H1 (cell line): ENCODE measurements at regions not wholly inside any gene's neighbourhood (a gene's known extent, or its start where the extent isn't known, plus 50 kb on each side); places are given as distances from the start of the nearest gene placed in this dataset.

Source experiments
- CTCF ChIA-PET: fragments of 300-600 bp; sonication (Branson Sonifier 250); formaldehyde crosslinking; loops from one replicate; lab custom pipeline; 2021; ENCODE audit not compliant: partially characterized antibody; lab: Charles Lee
- POLR2A ChIA-PET: fragments of 300-600 bp; sonication (Branson Sonifier 250); formaldehyde crosslinking; loops from one replicate; lab custom pipeline; 2021; ENCODE audit warnings: inconsistent platforms; ENCODE audit not compliant: partially characterized antibody; lab: Charles Lee
- DNase-seq, 2 experiments: peaks; one replicate each; pipeline versions ENCODE4 v3.0.0 to v3.0.0-alpha.2; 2010 to 2022; ENCODE audit warnings: low spot score in 2 of 2, low read depth in 1 of 2, mixed read lengths in 1 of 2
- FAIRE-seq: peaks from 2 replicates; lab custom pipeline; 2011; peaks lifted over from hg19 to GRCh38; lab: Jason Lieb, UNC
- H2AFZ ChIP-seq: 2 replicates; pipeline ENCODE4 v1.8.1; 2012; ENCODE audit warnings: low read length, inconsistent platforms
- H2AK5ac ChIP-seq: 2 replicates; pipeline ENCODE4 v1.6.1; 2013; ENCODE audit warnings: low read depth, low read length
- H2BK120ac ChIP-seq: replicated peaks from 2 replicates; pipeline ENCODE3; 2013; ENCODE audit warnings: low read depth, low read length, inconsistent platforms
- H2BK12ac ChIP-seq: 2 replicates; pipeline ENCODE4 v1.6.1; 2013; ENCODE audit warnings: low read depth, low read length
- H2BK15ac ChIP-seq: 2 replicates; pipeline ENCODE4 v1.6.1; 2013; ENCODE audit warnings: low read length
- H2BK20ac ChIP-seq: 2 replicates; pipeline ENCODE4 v1.6.1; 2013; ENCODE audit warnings: low read length
- H2BK5ac ChIP-seq: 2 replicates; pipeline ENCODE4 v1.6.1; 2013; ENCODE audit warnings: low read depth, low read length
- H3K14ac ChIP-seq: 2 replicates; pipeline ENCODE4 v1.6.1; 2013; ENCODE audit warnings: inconsistent platforms; ENCODE audit not compliant: insufficient read length
- H3K18ac ChIP-seq: 2 replicates; pipeline ENCODE4 v1.6.1; 2013; ENCODE audit warnings: low read length; ENCODE audit errors: extremely low read depth
- H3K23ac ChIP-seq: 2 replicates; pipeline ENCODE4 v1.6.1; 2013; ENCODE audit warnings: inconsistent platforms; ENCODE audit not compliant: insufficient read length
- H3K23me2 ChIP-seq: 2 replicates; pipeline ENCODE4 v1.6.1; 2013; ENCODE audit warnings: low read depth, low read length
- H3K27ac ChIP-seq: 2 replicates; pipeline ENCODE4 v1.6.1; 2011; ENCODE audit warnings: low read depth, low read length, inconsistent platforms
- H3K27me3 ChIP-seq, 4 experiments: replicated peaks in 1 of 4; 1 replicate in 1 of 4; 2 replicates in 3 of 4; pipeline versions ENCODE4 v1.6.1 to v1.8.1; 2011 to 2013; ENCODE audit warnings: low read length in 3 of 4, mild to moderate bottlenecking in 3 of 4, inconsistent platforms in 2 of 4, mixed read lengths in 2 of 4, moderate library complexity in 1 of 4; ENCODE audit not compliant: control insufficient read depth in 3 of 4, insufficient read depth in 3 of 4; ENCODE audit errors: extremely low read depth in 1 of 4
- H3K36me3 ChIP-seq, 4 experiments: 2 replicates each; pipeline versions ENCODE4 v1.6.1 to v1.8.1; 2011 to 2013; ENCODE audit warnings: mild to moderate bottlenecking in 4 of 4, low read length in 3 of 4, moderate library complexity in 2 of 4, control low read depth in 1 of 4, inconsistent platforms in 1 of 4; ENCODE audit not compliant: insufficient read depth in 4 of 4, control insufficient read depth in 2 of 4
- H3K4ac ChIP-seq: replicated peaks from 2 replicates; pipeline ENCODE3; 2013; ENCODE audit warnings: low read length, low read depth, mixed read lengths, inconsistent platforms; ENCODE audit not compliant: insufficient read length
- H3K4me1 ChIP-seq, 4 experiments: replicated peaks in 1 of 4; 1 replicate in 1 of 4; 2 replicates in 3 of 4; pipeline versions ENCODE4 v1.6.1 to v1.8.1; 2011 to 2013; ENCODE audit warnings: low read length in 3 of 4, inconsistent platforms in 2 of 4, mixed read lengths in 1 of 4; ENCODE audit not compliant: insufficient read depth in 4 of 4, control insufficient read depth in 3 of 4
- H3K4me2 ChIP-seq, 2 experiments: 2 replicates each; pipeline versions ENCODE4 v1.6.1 to v1.8.1; 2011 to 2013; ENCODE audit warnings: low read depth in 2 of 2, low read length in 2 of 2, control low read depth in 1 of 2, inconsistent platforms in 1 of 2, mild to moderate bottlenecking in 1 of 2; ENCODE audit not compliant: insufficient read depth in 1 of 2
- H3K4me3 ChIP-seq, 4 experiments: fragments of 200-600, 300-600 bp in 1 of 4; sonication (generic), shearing (Covaris generic), sonication (Bioruptor Twin) in 1 of 4; 2 replicates each; pipeline versions ENCODE4 v1.5.1 to v1.8.1; 2011 to 2016; ENCODE audit warnings: low read length in 4 of 4, low read depth in 3 of 4, control low read depth in 2 of 4, inconsistent platforms in 2 of 4, mild to moderate bottlenecking in 2 of 4, mixed read lengths in 1 of 4, moderate library complexity in 1 of 4; ENCODE audit not compliant: insufficient read depth in 2 of 4; ENCODE audit errors: extremely low read depth in 1 of 4
- H3K56ac ChIP-seq: replicated peaks from 2 replicates; pipeline ENCODE3; 2013; ENCODE audit warnings: low read depth, mild to moderate bottlenecking, mixed read lengths, low read length, inconsistent platforms; ENCODE audit not compliant: insufficient read length
- H3K79me1 ChIP-seq: 2 replicates; pipeline ENCODE4 v1.6.1; 2013; ENCODE audit warnings: low read depth, low read length, control low read depth
- H3K79me2 ChIP-seq, 2 experiments: 2 replicates each; pipeline versions ENCODE4 v1.6.1 to v1.8.1; 2012 to 2013; ENCODE audit warnings: low read length in 2 of 2, mild to moderate bottlenecking in 2 of 2, inconsistent platforms in 1 of 2; ENCODE audit not compliant: insufficient read depth in 2 of 2, control insufficient read depth in 1 of 2
- H3K9ac ChIP-seq, 4 experiments: replicated peaks in 1 of 4; 1 replicate in 1 of 4; 2 replicates in 3 of 4; pipeline versions ENCODE4 v1.6.1 to v1.8.1; 2011 to 2013; ENCODE audit warnings: low read depth in 3 of 4, low read length in 3 of 4, control low read depth in 2 of 4, mild to moderate bottlenecking in 2 of 4, moderate library complexity in 2 of 4, inconsistent platforms in 1 of 4; ENCODE audit errors: extremely low read depth in 1 of 4
- H3K9me3 ChIP-seq, 2 experiments: 2 replicates each; pipeline versions ENCODE4 v1.6.1 to v1.8.1; 2012 to 2013; ENCODE audit warnings: mild to moderate bottlenecking in 2 of 2, moderate library complexity in 2 of 2, control low read depth in 1 of 2, inconsistent platforms in 1 of 2, low read depth in 1 of 2, low read length in 1 of 2, mixed read lengths in 1 of 2; ENCODE audit not compliant: insufficient read depth in 2 of 2
- H4K20me1 ChIP-seq, 2 experiments: replicated peaks in 1 of 2; 2 replicates each; pipeline versions ENCODE3 to v1.8.1; 2011 to 2013; ENCODE audit warnings: inconsistent platforms in 2 of 2, low read length in 2 of 2, mild to moderate bottlenecking in 1 of 2; ENCODE audit not compliant: insufficient read depth in 2 of 2, control insufficient read depth in 1 of 2
- H4K5ac ChIP-seq: 2 replicates; pipeline ENCODE4 v1.6.1; 2013; ENCODE audit warnings: low read length, low read depth, mixed read lengths, inconsistent platforms; ENCODE audit not compliant: insufficient read length
- H4K8ac ChIP-seq: 2 replicates; pipeline ENCODE4 v1.8.0; 2013; ENCODE audit warnings: mild to moderate bottlenecking, moderate library complexity, low read length, inconsistent platforms; ENCODE audit not compliant: insufficient read depth; ENCODE audit errors: extremely low read depth
- H4K91ac ChIP-seq: replicated peaks from 2 replicates; pipeline ENCODE3; 2013; ENCODE audit warnings: low read length, mixed read lengths, inconsistent platforms; ENCODE audit not compliant: insufficient read length
- JUN ChIP-seq: IDR thresholded peaks from 2 replicates; pipeline ENCODE4 v1.6.1; 2011; ENCODE audit warnings: low read depth, mild to moderate bottlenecking, improper control_type of control experiment, low read length
- JUND ChIP-seq: IDR thresholded peaks from 2 replicates; pipeline ENCODE4 v1.6.1; 2011; ENCODE audit warnings: mild to moderate bottlenecking, improper control_type of control experiment, low read length
- PHF8 ChIP-seq: fragments of 200-600 bp; sonication (generic); conservative IDR thresholded peaks from 2 replicates; pipeline ENCODE4 v1.7.1; 2012; ENCODE audit warnings: low read depth, mild to moderate bottlenecking, inconsistent platforms, low read length, moderate library complexity
- TAF1 ChIP-seq: IDR thresholded peaks from 2 replicates; pipeline ENCODE4 v1.6.1; 2011; ENCODE audit warnings: mild to moderate bottlenecking, low read depth, low read length
- YY1 ChIP-seq: IDR thresholded peaks from 2 replicates; pipeline ENCODE4 v1.6.1; 2011; ENCODE audit warnings: low read depth, mild to moderate bottlenecking, low read length
- WGBS, 2 experiments: shearing (Covaris generic) in 1 of 2; methylation state at CpG; one replicate each; pipeline versions ENCODE4 v1.1.6 to v1.1.7; 2013 to 2015; ENCODE audit warnings: low lambda C conversion rate in 2 of 2, mixed read lengths in 2 of 2, inconsistent platforms in 1 of 2, low coverage in 1 of 2, missing lambda C conversion rate in 1 of 2; ENCODE audit not compliant: insufficient replicate concordance in 2 of 2, insufficient coverage in 1 of 2, insufficient read length in 1 of 2; ENCODE audit errors: extremely low coverage in 1 of 2, missing lambda C conversion rate in 1 of 2; 5-methylcytosine and 5-hydroxymethylcytosine counted together

DNA sequence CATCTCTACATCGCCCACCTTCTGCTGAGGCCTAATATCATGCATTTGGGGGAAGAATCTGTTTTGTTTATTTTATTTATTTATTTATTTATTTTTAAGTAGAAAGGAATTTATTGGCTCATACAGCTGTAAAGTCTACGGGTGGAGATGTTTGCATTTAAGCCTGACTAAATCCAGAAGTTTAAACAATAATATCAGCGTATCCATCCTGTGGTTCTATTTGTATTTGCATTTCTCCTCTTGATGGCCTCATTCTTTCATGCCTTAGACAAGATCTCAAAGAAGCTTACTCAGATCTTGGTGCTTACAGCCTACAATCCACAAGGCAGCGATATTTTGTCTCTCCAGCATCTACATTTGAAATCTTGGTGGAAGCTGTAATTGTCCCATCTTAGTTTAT lies 67.1 kb upstream of the CARD18 start:
- H3K79me2 ChIP-seq: no peaks in the 10 kb centered on the region
- no peak for TF ChIP-seq PHF8
- no peak for TF ChIP-seq YY1
- no peak for TF ChIP-seq JUND
- no peak for TF ChIP-seq TAF1
- TF ChIP-seq JUN: no peak

More for the DNA sequence above, 67.1 kb upstream of the CARD18 start:
- Histone ChIP-seq H4K91ac (no peak overlapping the region), H3K4ac (no peak overlapping the region), H3K14ac (no peak overlapping the region), H3K27me3 (no peaks in the 10 kb centered on the region), H3K23me2 (no peaks in the 10 kb centered on the region), H3K9ac (no peak overlapping the region), H2BK120ac (no peak overlapping the region), H3K79me1 (no peaks in the 10 kb centered on the region), H3K23ac (no peak overlapping the region), H3K4me2 (no peak overlapping the region), H3K36me3 (no peaks in the 10 kb centered on the region), H3K56ac (no peak overlapping the region), H2AFZ (no peak overlapping the region), H2AK5ac (no peak overlapping the region), H3K18ac (no peak overlapping the region), H3K4me1 (no peaks in the 10 kb centered on the region), H4K5ac (no peak overlapping the region), H4K8ac (no peak overlapping the region), H2BK15ac (no peak overlapping the region), H3K27ac (no peak overlapping the region), H2BK20ac (no peak overlapping the region), H4K20me1 (no peaks in the 10 kb centered on the region), H3K4me3 (no peak overlapping the region), H2BK5ac (no peak overlapping the region), H3K9me3 (no peaks in the 10 kb centered on the region), H2BK12ac (no peak overlapping the region)
- DNase-seq (no peak), FAIRE-seq (no peak)
- whole genome bisulfite sequencing, 2 experiments: 90% methylated on average over 4 of the region's 4 CpGs; no CpG with 5 or more reads in 1 of the 2 experiments
- POLR2A ChIA-PET: no interaction called here
- CTCF ChIA-PET: interaction anchor here (0.9 kb wide), 1 partner anchor 767 kb away, joined by 3 read pairs; no protein-coding TSS in a partner anchor
